GM19397 (cell line): ENCODE measurements at regions not wholly inside any gene's neighbourhood (a gene's known extent, or its start where the extent isn't known, plus 50 kb on each side); places are given as distances from the start of the nearest gene placed in this dataset.

Experiments used
- ATAC-seq: cut with Tn5 transposase; IDR thresholded peaks from one replicate; pipeline ENCODE4 v1.9.1; 2021; ENCODE audit warnings: mild to moderate bottlenecking, moderate library complexity; ENCODE audit not compliant: unreplicated experiment

GRCh38 chr16:79543219-79543618, 57.3 kb downstream of the MAF start:
- ATAC-seq = no peak

GRCh38 chr16:79542237-79542774, 58.2 kb downstream of the MAF start:
- no peak for ATAC-seq

- no peak for ATAC-seq
These were observed 59.5 kb downstream of the MAF start for GRCh38 chr16:79540825-79541595.

- no peak for ATAC-seq
These were observed 63.0 kb downstream of the MAF start for GRCh38 chr16:79537584-79537983.

- no peak for ATAC-seq
These were observed 63.6 kb downstream of the MAF start for GRCh38 chr16:79536958-79537357.

GRCh38 chr16:79535130-79535529, 65.4 kb downstream of the MAF start:
- ATAC-seq = no peak

GRCh38 chr16:79534143-79534542, 66.4 kb downstream of the MAF start:
- no peak for ATAC-seq

GRCh38 chr16:79533292-79533691, 67.2 kb downstream of the MAF start:
- no peak for ATAC-seq

GRCh38 chr16:79532785-79533184, 67.8 kb downstream of the MAF start:
- no peak for ATAC-seq

GRCh38 chr16:79532273-79532672, 68.3 kb downstream of the MAF start:
- ATAC-seq = no peak

- ATAC-seq = no peak
These were observed 72.2 kb downstream of the MAF start for GRCh38 chr16:79528338-79528737.

GRCh38 chr16:79523971-79524370, 76.6 kb downstream of the MAF start:
- no peak for ATAC-seq

GRCh38 chr16:79519448-79519847, 81.1 kb downstream of the MAF start:
- ATAC-seq = peak; percentile 61

GRCh38 chr16:79517156-79517555, 83.4 kb downstream of the MAF start:
- no peak for ATAC-seq

GRCh38 chr16:79510879-79511278, 89.7 kb downstream of the MAF start:
- ATAC-seq = no peak

- ATAC-seq = no peak
These were observed 90.6 kb downstream of the MAF start for GRCh38 chr16:79509906-79510305.

- ATAC-seq = no peak
These were observed 91.3 kb downstream of the MAF start for GRCh38 chr16:79509211-79509631.

GRCh38 chr16:79508294-79508693, 92.2 kb downstream of the MAF start:
- no peak for ATAC-seq

GRCh38 chr16:79505344-79505743, 95.2 kb downstream of the MAF start:
- no peak for ATAC-seq

GRCh38 chr16:79503511-79503910, 97.0 kb downstream of the MAF start:
- no peak for ATAC-seq

- no peak for ATAC-seq
These were observed 99.1 kb downstream of the MAF start for GRCh38 chr16:79501446-79501845.

GRCh38 chr16:79500866-79501265, 99.7 kb downstream of the MAF start:
- ATAC-seq = no peak

GRCh38 chr16:79500286-79500685, 100.3 kb downstream of the MAF start:
- no peak for ATAC-seq
